Esophagus muscularis mucosa (tissue), 4 donors: ENCODE measurements at regions not wholly inside any gene's neighbourhood (a gene's known extent, or its start where the extent isn't known, plus 50 kb on each side); places are given as distances from the start of the nearest gene placed in this dataset.

Source experiments
- DNase-seq: peaks from one replicate; pipeline ENCODE4 v3.0.0-alpha.2; 2017; ENCODE audit errors: extremely low spot score
- H3K27ac ChIP-seq, 4 donors: fragments of 200-600 bp; sonication (generic); replicated peaks in 1 of 4; 1 replicate in 3 of 4; 2 replicates in 1 of 4; pipeline ENCODE4 v1.5.1; 2016 to 2019; ENCODE audit warnings: mild to moderate bottlenecking in 1 of 4
- H3K27me3 ChIP-seq, 4 donors: fragments of 200-600 bp; sonication (generic); one replicate each; pipeline versions ENCODE4 v1.5.1 to v1.6.0; 2016 to 2019
- H3K36me3 ChIP-seq, 4 donors: fragments of 200-600 bp; sonication (generic); one replicate each; pipeline ENCODE4 v1.5.1; 2016 to 2019
- H3K4me1 ChIP-seq, 4 donors: fragments of 200-600 bp; sonication (generic); one replicate each; pipeline ENCODE4 v1.5.1; 2016 to 2019
- H3K4me3 ChIP-seq, 4 donors: fragments of 200-600 bp; sonication (generic); 1 replicate in 2 of 4; 2 replicates in 2 of 4; pipeline ENCODE4 v1.5.1; 2016 to 2019; ENCODE audit warnings: mild to moderate bottlenecking in 4 of 4, moderate library complexity in 1 of 4
- H3K9me3 ChIP-seq, 4 donors: fragments of 200-600 bp; sonication (generic); 1 replicate in 3 of 4; 2 replicates in 1 of 4; pipeline ENCODE4 v1.5.1; 2016 to 2019
- EP300 ChIP-seq: sonication (generic); formaldehyde crosslinking; IDR thresholded peaks from one replicate; pipeline ENCODE4 v1.6.1; 2017; ENCODE audit warnings: antibody characterized with exemption
- POLR2A ChIP-seq: fragments of 450-650 bp; IDR thresholded peaks from one replicate; pipeline ENCODE4 v1.6.1; 2017; ENCODE audit warnings: antibody characterized with exemption, moderate library complexity, mild to moderate bottlenecking, low read depth
- POLR2AphosphoS5 ChIP-seq, 2 donors: sonication (generic); formaldehyde crosslinking; IDR thresholded peaks; one replicate each; pipeline ENCODE4 v1.6.1; 2017; ENCODE audit warnings: antibody characterized with exemption in 2 of 2
- WGBS: methylation state at CpG from one replicate; pipeline ENCODE4 v1.1.5; 2018; 5-methylcytosine and 5-hydroxymethylcytosine counted together
- intact Hi-C: fragments of 100-400 bp; cut with DNase I; formaldehyde crosslinking; loops from one replicate; pipeline ENCODE4 v1.15.1; 2023
- TF ChIP-seq, protein P1 (sequence below), 3 experiments: fragments of 200-600 bp in 2 of 3; fragments of 450-650 bp in 1 of 3; sonication (generic) in 2 of 3; IDR thresholded peaks; one replicate each; pipeline ENCODE4 v1.5.1; 2017 to 2019; ENCODE audit warnings: antibody characterized with exemption in 3 of 3, mild to moderate bottlenecking in 2 of 3, moderate library complexity in 1 of 3

DNA sequence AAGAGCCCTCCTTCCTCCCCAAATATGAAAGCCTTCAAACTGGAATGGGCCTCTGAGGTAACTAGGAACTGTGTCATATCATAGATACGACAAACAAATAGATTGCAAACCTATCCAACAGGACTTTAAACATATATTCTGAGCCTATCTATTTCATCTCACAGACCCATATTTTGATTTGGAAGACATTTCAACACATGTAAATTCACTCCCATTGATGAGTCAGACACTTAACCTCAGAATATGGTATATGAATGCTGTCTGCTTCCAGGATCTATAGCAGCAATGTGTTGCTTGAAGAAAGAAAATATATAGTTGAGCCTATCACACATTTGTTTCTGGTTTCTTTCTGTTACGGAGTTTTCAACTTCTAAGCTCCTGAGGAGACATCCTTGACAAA, 221.9 kb upstream of the SAMSN1 start:
- Histone ChIP-seq H3K9me3 (no peaks in the 10 kb centered on the region), H3K4me1 (no peaks in the 10 kb centered on the region), H3K4me3 (no peak overlapping the region), H3K36me3 (no peaks in the 10 kb centered on the region), H3K27me3 (no peaks in the 10 kb centered on the region), H3K27ac (no peak overlapping the region)
- intact Hi-C loops, result no loop called here
- 87% methylated on average over 2 of the region's 2 CpGs for WGBS
- TF ChIP-seq EP300, result no peak
- TF ChIP-seq, protein P1, sequence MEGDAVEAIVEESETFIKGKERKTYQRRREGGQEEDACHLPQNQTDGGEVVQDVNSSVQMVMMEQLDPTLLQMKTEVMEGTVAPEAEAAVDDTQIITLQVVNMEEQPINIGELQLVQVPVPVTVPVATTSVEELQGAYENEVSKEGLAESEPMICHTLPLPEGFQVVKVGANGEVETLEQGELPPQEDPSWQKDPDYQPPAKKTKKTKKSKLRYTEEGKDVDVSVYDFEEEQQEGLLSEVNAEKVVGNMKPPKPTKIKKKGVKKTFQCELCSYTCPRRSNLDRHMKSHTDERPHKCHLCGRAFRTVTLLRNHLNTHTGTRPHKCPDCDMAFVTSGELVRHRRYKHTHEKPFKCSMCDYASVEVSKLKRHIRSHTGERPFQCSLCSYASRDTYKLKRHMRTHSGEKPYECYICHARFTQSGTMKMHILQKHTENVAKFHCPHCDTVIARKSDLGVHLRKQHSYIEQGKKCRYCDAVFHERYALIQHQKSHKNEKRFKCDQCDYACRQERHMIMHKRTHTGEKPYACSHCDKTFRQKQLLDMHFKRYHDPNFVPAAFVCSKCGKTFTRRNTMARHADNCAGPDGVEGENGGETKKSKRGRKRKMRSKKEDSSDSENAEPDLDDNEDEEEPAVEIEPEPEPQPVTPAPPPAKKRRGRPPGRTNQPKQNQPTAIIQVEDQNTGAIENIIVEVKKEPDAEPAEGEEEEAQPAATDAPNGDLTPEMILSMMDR (IDR thresholded peaks at IDR 0.05), result no peak
- no peak for TF ChIP-seq POLR2AphosphoS5 (IDR thresholded peaks at IDR 0.05)
- no peak for TF ChIP-seq POLR2A
- DNase-seq, result no peak

DNA sequence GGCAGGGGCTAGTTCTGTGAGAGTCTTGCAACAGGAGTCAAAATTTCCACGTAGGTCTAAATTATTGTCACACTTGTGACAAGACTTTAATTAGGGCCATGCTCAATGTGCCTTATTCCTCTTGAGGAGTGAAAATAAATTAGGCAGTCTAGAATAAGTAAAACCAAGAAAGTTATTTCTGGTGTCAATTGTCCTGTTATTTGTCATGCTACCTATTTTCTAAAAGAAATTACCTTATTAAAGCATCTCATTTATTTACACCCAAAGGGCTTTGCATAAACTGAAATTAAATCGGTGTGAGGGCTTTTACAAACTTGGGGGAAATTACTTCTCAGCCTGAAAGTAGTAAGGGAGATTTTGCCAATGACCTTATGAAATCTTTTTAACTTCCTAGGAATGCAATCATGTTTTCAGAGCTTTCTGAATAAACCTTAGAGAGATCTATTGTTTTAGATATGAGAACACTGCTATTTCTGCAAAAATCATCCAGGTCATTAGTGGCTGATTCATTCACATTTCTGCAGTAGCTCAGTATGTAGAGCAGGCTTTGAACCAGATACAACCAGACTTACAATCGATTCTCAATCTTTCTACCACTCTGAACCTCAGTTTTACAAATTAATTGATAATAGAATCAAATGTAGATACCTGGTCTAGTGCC, 221.2 kb upstream of the SAMSN1 start:
- Histone ChIP-seq H3K27me3 (no peaks in the 10 kb centered on the region), H3K9me3 (no peaks in the 10 kb centered on the region), H3K4me3 (no peak overlapping the region), H3K36me3 (no peaks in the 10 kb centered on the region), H3K27ac (no peak overlapping the region), H3K4me1 (no peaks in the 10 kb centered on the region)
- 87% methylated on average over 3 of the region's 3 CpGs for WGBS
- TF ChIP-seq, protein P1 (IDR thresholded peaks at IDR 0.05), result no peak
- TF ChIP-seq POLR2AphosphoS5 (IDR thresholded peaks at IDR 0.05) (no peak), EP300 (no peak), POLR2A (no peak)
- DNase-seq, result no peak
- intact Hi-C loops, result no loop called here

DNA sequence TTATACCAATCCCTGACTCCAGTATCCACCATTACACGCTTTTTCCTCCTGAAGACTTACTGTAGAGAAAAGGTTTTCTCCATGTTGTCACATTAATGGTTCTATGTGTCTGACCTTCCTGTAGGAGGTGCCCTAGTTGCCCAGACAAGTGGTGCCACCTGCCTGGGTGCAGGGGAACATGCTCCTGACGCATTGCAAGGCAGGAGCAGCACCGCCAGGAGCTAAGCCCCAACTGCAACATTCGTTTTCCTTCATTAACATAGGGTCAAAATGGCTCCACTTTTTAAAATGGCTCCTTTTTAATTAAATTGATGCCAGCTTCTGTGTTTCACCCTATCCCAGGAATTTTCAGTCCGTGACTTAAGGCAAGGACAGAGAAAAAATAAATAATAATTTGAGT, 220.1 kb upstream of the SAMSN1 start:
- Histone ChIP-seq H3K4me1 (no peaks in the 10 kb centered on the region), H3K4me3 (no peak overlapping the region), H3K27ac (no peak overlapping the region), H3K36me3 (no peaks in the 10 kb centered on the region), H3K9me3 (no peaks in the 10 kb centered on the region), H3K27me3 (no peaks in the 10 kb centered on the region)
- 89% methylated on average over 5 of the region's 5 CpGs for WGBS
- no peak for TF ChIP-seq POLR2A
- no peak for TF ChIP-seq EP300
- intact Hi-C loops, result no loop called here
- DNase-seq, result no peak

DNA sequence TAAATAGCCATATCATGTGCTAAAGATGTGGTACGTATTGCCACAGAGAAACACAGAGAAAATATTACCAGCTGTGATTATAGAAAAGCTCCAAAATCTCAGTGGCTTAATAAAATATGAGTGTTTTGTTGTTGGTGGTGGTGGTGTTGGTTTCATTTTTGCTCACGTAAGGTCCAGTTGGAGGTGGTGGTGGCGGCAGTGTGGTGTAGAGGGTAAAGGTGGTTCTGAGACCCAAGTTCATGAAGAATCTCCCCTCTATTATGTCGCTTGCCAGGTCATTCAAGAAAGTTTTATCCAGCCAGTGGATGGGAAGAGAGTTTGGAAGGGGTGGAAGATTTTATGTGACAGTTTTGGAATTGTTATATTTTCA, 217.6 kb upstream of the SAMSN1 start:
- Histone ChIP-seq H3K4me1 (no peaks in the 10 kb centered on the region), H3K36me3 (no peaks in the 10 kb centered on the region), H3K27me3 (no peaks in the 10 kb centered on the region), H3K4me3 (no peak overlapping the region), H3K27ac (no peak overlapping the region), H3K9me3 (peaks cover 0 to 5% (median 0%) of the 10 kb centered on the region in 4 donors)
- TF ChIP-seq POLR2A (no peak), POLR2AphosphoS5 (IDR thresholded peaks at IDR 0.05) (no peak), EP300 (no peak)
- TF ChIP-seq, protein P1 (IDR thresholded peaks at IDR 0.05), result no peak
- DNase-seq, result no peak
- 68% methylated on average over 4 of the region's 4 CpGs for WGBS
- intact Hi-C loops, result no loop called here

DNA sequence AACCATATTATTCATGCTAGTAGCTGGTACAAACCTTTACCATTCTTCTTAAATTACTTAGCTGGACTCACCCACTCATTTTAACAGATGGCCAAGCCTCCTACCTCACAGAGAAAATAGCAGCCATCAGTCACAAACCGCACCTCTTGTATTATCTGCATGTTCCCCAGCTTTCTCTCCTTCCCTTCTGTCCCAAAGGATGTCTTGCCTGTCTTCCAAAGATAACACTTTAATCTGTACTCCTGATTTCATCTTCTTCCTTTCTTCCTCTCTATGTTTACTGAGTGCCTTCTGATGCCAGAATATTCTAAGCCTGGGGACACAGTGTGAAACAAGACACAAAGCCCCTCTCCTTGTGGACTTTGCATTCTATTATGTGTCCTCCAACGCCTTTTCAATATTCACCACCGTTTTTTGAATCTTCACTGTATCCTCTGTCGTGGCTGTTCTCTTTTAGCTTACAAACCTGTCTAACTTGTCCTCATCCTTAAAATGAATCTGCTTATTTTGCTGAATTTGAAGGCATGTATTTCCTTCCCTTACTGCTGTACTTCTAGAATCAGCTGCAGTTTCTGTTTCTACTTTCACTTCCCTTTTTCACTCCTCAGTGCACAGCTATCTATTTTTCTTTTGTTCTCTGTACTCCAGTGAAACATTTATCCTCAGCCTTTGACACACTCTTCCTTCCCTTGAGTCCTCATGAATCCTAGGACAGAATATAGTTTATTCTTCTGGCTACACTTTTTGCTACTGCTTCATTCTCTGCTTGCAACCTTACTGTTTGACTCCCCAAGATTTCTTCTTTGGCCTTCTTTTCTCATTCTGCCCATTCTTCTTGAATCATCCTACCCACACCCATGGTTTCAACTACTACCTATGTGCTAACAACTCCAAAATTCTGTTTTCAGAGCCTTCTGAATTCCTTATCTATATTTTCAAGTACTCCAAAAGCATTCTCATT, 216.9 kb upstream of the SAMSN1 start:
- no peak for DNase-seq
- Histone ChIP-seq H3K27ac (no peak overlapping the region), H3K9me3 (peaks cover 0 to 5% (median 0%) of the 10 kb centered on the region in 4 donors), H3K4me3 (peak overlapping the region in 2 of 4 donors; percentile 18 to 23), H3K4me1 (no peaks in the 10 kb centered on the region), H3K27me3 (no peaks in the 10 kb centered on the region), H3K36me3 (no peaks in the 10 kb centered on the region)
- intact Hi-C loops, result no loop called here
- WGBS, result 40% methylated on average over 4 of the region's 4 CpGs
- TF ChIP-seq, protein P1 (IDR thresholded peaks at IDR 0.05), result no peak
- no peak for TF ChIP-seq EP300
- no peak for TF ChIP-seq POLR2A
- no peak for TF ChIP-seq POLR2AphosphoS5 (IDR thresholded peaks at IDR 0.05)
